ENCODE measurements at regions not wholly inside any gene's neighbourhood (a gene's known extent, or its start where the extent isn't known, plus 50 kb on each side); places are given as distances from the start of the nearest gene placed in this dataset.

- no peak overlapping the region for H2AFZ ChIP-seq (ENCODE audit: low read length)
- no peaks in the 10 kb centered on the region for H3K79me2 ChIP-seq (ENCODE audit: insufficient read depth, low read depth, low read length)
- no TSS peak for BruUV-seq (replicated peaks)
- DNase-seq (ENCODE audit: low spot score), result no peak
- no peak overlapping the region for H3K4me2 ChIP-seq (ENCODE audit: low read length)
- no peak overlapping the region for H3K4me3 ChIP-seq (ENCODE audit: low read depth, low read length, poor library complexity, severe bottlenecking)
- H4K20me1 ChIP-seq (ENCODE audit: insufficient read depth, low read length), result no peaks in the 10 kb centered on the region
- no peak overlapping the region for H3K27ac ChIP-seq (ENCODE audit: low read depth, low read length, poor library complexity, severe bottlenecking)
- ChIA-PET POLR2A (no interaction called here), CTCF (ENCODE audit: unreplicated experiment) (no interaction called here)
- no peaks in the 10 kb centered on the region for H3K4me1 ChIP-seq (ENCODE audit: insufficient read depth, low read length, poor library complexity, severe bottlenecking)
- intact Hi-C loops (cut with micrococcal nuclease; ENCODE audit: unreplicated experiment), result no loop called here
- 0 out of 2 replicates have a peak, but pooled peaks cover 4% of the 10 kb centered on the region for H3K9me3 ChIP-seq (ENCODE audit: low read length)
- no peaks in the 10 kb centered on the region for H3K36me3 ChIP-seq (ENCODE audit: insufficient read depth, low read length)
- no peaks in the 10 kb centered on the region for H3K9me2 ChIP-seq (ENCODE audit: insufficient read depth, low read length)
- TF ChIP-seq EZH2phosphoT487 (IDR thresholded peaks at IDR 0.05; ENCODE audit: borderline replicate concordance, low read depth, low read length), result no peak
Observed at GRCh38 chr13:81223778-81224177, 882.9 kb upstream of the SPRY2 start.

GRCh38 chr13:81211713-81212112, 870.8 kb upstream of the SPRY2 start:
- no peak for DNase-seq (ENCODE audit: low spot score)
- Histone ChIP-seq H3K27ac (ENCODE audit: low read depth, low read length, poor library complexity, severe bottlenecking) (no peak overlapping the region), H3K79me2 (ENCODE audit: insufficient read depth, low read depth, low read length) (no peaks in the 10 kb centered on the region), H3K36me3 (ENCODE audit: insufficient read depth, low read length) (no peaks in the 10 kb centered on the region), H3K9me3 (ENCODE audit: low read length) (no peaks in the 10 kb centered on the region), H3K4me3 (ENCODE audit: low read depth, low read length, poor library complexity, severe bottlenecking) (no peak overlapping the region), H4K20me1 (ENCODE audit: insufficient read depth, low read length) (no peaks in the 10 kb centered on the region), H3K9me2 (ENCODE audit: insufficient read depth, low read length) (no peaks in the 10 kb centered on the region), H2AFZ (ENCODE audit: low read length) (no peak overlapping the region), H3K4me2 (ENCODE audit: low read length) (no peak overlapping the region), H3K4me1 (ENCODE audit: insufficient read depth, low read length, poor library complexity, severe bottlenecking) (no peaks in the 10 kb centered on the region)
- intact Hi-C loops (cut with micrococcal nuclease; ENCODE audit: unreplicated experiment), result no loop called here
- no peak for TF ChIP-seq CTCF (conservative IDR thresholded peaks at IDR 0.05; ENCODE audit: low read length)
- no peak for TF ChIP-seq EZH2phosphoT487 (IDR thresholded peaks at IDR 0.05; ENCODE audit: borderline replicate concordance, low read depth, low read length)
- BruUV-seq (replicated peaks), result no TSS peak
- ChIA-PET CTCF (ENCODE audit: unreplicated experiment) (no interaction called here), POLR2A (no interaction called here)

- no peak overlapping the region for H3K4me3 ChIP-seq (ENCODE audit: low read depth, low read length, poor library complexity, severe bottlenecking)
- no peaks in the 10 kb centered on the region for H3K9me3 ChIP-seq (ENCODE audit: low read length)
- H3K36me3 ChIP-seq (ENCODE audit: insufficient read depth, low read length), result no peaks in the 10 kb centered on the region
- intact Hi-C loops (cut with micrococcal nuclease; ENCODE audit: unreplicated experiment), result no loop called here
- H3K9me2 ChIP-seq (ENCODE audit: insufficient read depth, low read length), result no peaks in the 10 kb centered on the region
- BruUV-seq (replicated peaks), result no TSS peak
- TF ChIP-seq CTCF (conservative IDR thresholded peaks at IDR 0.05; ENCODE audit: low read length), result no peak
- no peak for TF ChIP-seq EZH2phosphoT487 (IDR thresholded peaks at IDR 0.05; ENCODE audit: borderline replicate concordance, low read depth, low read length)
- no peak overlapping the region for H3K4me2 ChIP-seq (ENCODE audit: low read length)
- DNase-seq (ENCODE audit: low spot score), result no peak
- no peak overlapping the region for H2AFZ ChIP-seq (ENCODE audit: low read length)
- H3K4me1 ChIP-seq (ENCODE audit: insufficient read depth, low read length, poor library complexity, severe bottlenecking), result no peaks in the 10 kb centered on the region
- H3K79me2 ChIP-seq (ENCODE audit: insufficient read depth, low read depth, low read length), result no peaks in the 10 kb centered on the region
- ChIA-PET CTCF (ENCODE audit: unreplicated experiment) (no interaction called here), POLR2A (interaction anchor here (0.6 to 0.7 kb wide), 2 partner anchors 627 to 1010 kb away, joined by 3 to 4 read pairs; no protein-coding TSS in a partner anchor)
- no peak overlapping the region for H3K27ac ChIP-seq (ENCODE audit: low read depth, low read length, poor library complexity, severe bottlenecking)
- no peaks in the 10 kb centered on the region for H4K20me1 ChIP-seq (ENCODE audit: insufficient read depth, low read length)
Observed at GRCh38 chr13:81207636-81208035, 866.7 kb upstream of the SPRY2 start.
